B cell (primary cell): ENCODE measurements at regions not wholly inside any gene's neighbourhood (a gene's known extent, or its start where the extent isn't known, plus 50 kb on each side); places are given as distances from the start of the nearest gene placed in this dataset.

ENCODE experiments used
- ATAC-seq: fragments of 200-7000 bp; cut with Tn5 transposase; one replicate; pipeline ENCODE4 v1.10.0; 2021; ENCODE audit warnings: low read depth, mild to moderate bottlenecking, moderate number of reproducible peaks, moderate library complexity
- CTCF ChIA-PET: fragments of 350-600 bp; sonication (Branson Sonifier 250); formaldehyde crosslinking; loops from one replicate; lab custom pipeline; 2021; ENCODE audit warnings: antibody characterized with exemption, inconsistent platforms; lab: Charles Lee
- POLR2A ChIA-PET: fragments of 350-600 bp; sonication (Branson Sonifier 250); formaldehyde crosslinking; loops from one replicate; lab custom pipeline; 2021; ENCODE audit warnings: antibody characterized with exemption; lab: Charles Lee
- DNase-seq: peaks from one replicate; pipeline ENCODE4 v3.0.0; 2013
- H2AFZ ChIP-seq: 2 replicates; pipeline ENCODE4 v1.6.1; 2012; ENCODE audit warnings: mild to moderate bottlenecking, low read depth, low read length; ENCODE audit not compliant: insufficient read depth, poor library complexity, severe bottlenecking
- H3K27ac ChIP-seq, 2 donors: 1 replicate in 1 of 2; 2 replicates in 1 of 2; pipeline ENCODE4 v1.5.1; 2012 to 2013; ENCODE audit warnings: low read length in 2 of 2, mild to moderate bottlenecking in 2 of 2, moderate library complexity in 1 of 2
- H3K27me3 ChIP-seq, 4 experiments: fragments of 200-600 bp in 1 of 4; sonication (generic) in 1 of 4; replicated peaks in 1 of 4; 1 replicate in 2 of 4; 2 replicates in 2 of 4; pipeline versions ENCODE4 v1.6.1 to v1.7.0; 2013 to 2016; ENCODE audit warnings: low read length in 3 of 4, mild to moderate bottlenecking in 2 of 4, mixed read lengths in 1 of 4, moderate library complexity in 1 of 4; ENCODE audit not compliant: insufficient read depth in 4 of 4, control insufficient read depth in 3 of 4; ENCODE audit errors: control extremely low read depth in 1 of 4
- H3K36me3 ChIP-seq, 2 experiments: replicated peaks in 1 of 2; 1 replicate in 1 of 2; 2 replicates in 1 of 2; pipeline versions ENCODE4 v1.6.1 to v1.7.1; 2013; ENCODE audit warnings: low read length in 1 of 2; ENCODE audit not compliant: insufficient read depth in 2 of 2, control insufficient read depth in 1 of 2; ENCODE audit errors: control extremely low read depth in 1 of 2, extremely low read depth in 1 of 2
- H3K4me1 ChIP-seq, 2 donors: fragments of 200-600 bp in 1 of 2; sonication (generic) in 1 of 2; 1 replicate in 1 of 2; 2 replicates in 1 of 2; pipeline versions ENCODE4 v1.5.1 to v1.6.1; 2013 to 2017; ENCODE audit warnings: low read length in 2 of 2; ENCODE audit not compliant: control insufficient read depth in 2 of 2, insufficient read depth in 2 of 2
- H3K4me2 ChIP-seq: replicated peaks from 2 replicates; pipeline ENCODE3; 2012; ENCODE audit warnings: mild to moderate bottlenecking, low read depth, low read length; ENCODE audit not compliant: poor library complexity, severe bottlenecking
- H3K4me3 ChIP-seq, 5 experiments: fragments of 200-600 bp in 1 of 5; sonication (generic) in 1 of 5; 1 replicate in 3 of 5; 2 replicates in 2 of 5; pipeline versions ENCODE4 v1.5.1 to v1.7.0; 2011 to 2016; ENCODE audit warnings: low read length in 4 of 5, mild to moderate bottlenecking in 4 of 5, low read depth in 2 of 5, control low read depth in 1 of 5, moderate library complexity in 1 of 5; ENCODE audit not compliant: insufficient read depth in 1 of 5; ENCODE audit errors: control extremely low read depth in 1 of 5, extremely low read depth in 1 of 5
- H3K79me2 ChIP-seq: fragments of 200-600 bp; sonication (generic); one replicate; pipeline ENCODE4 v1.6.0; 2016; ENCODE audit warnings: low read length; ENCODE audit not compliant: control insufficient read depth, insufficient read depth
- H3K9ac ChIP-seq: fragments of 200-600 bp; sonication (generic); 2 replicates; pipeline ENCODE4 v1.6.1; 2017; ENCODE audit warnings: mild to moderate bottlenecking, low read length, moderate library complexity
- H3K9me3 ChIP-seq, 3 donors: one replicate each; pipeline versions ENCODE4 v1.6.1 to v1.7.1; 2013; ENCODE audit warnings: low read length in 2 of 3; ENCODE audit not compliant: control insufficient read depth in 2 of 3, insufficient read depth in 1 of 3; ENCODE audit errors: control extremely low read depth in 1 of 3
- H4K20me1 ChIP-seq: 2 replicates; pipeline ENCODE4 v1.6.0; 2012; ENCODE audit warnings: mild to moderate bottlenecking, low read length; ENCODE audit not compliant: insufficient read depth, control insufficient read depth, poor library complexity, severe bottlenecking
- H3K27ac Mint-ChIP-seq: one replicate; pipeline ENCODE4 v1.8.0; 2021; ENCODE audit warnings: mixed read lengths
- H3K27me3 Mint-ChIP-seq: one replicate; pipeline ENCODE4 v1.8.0; 2021; ENCODE audit warnings: mixed read lengths
- H3K4me1 Mint-ChIP-seq: one replicate; pipeline ENCODE4 v1.8.0; 2021; ENCODE audit warnings: mixed read lengths
- H3K4me3 Mint-ChIP-seq: one replicate; pipeline ENCODE4 v1.8.0; 2021; ENCODE audit warnings: mixed read lengths
- H3K9me3 Mint-ChIP-seq: one replicate; pipeline ENCODE4 v1.8.0; 2022; ENCODE audit warnings: mixed read lengths; ENCODE audit not compliant: insufficient read depth
- CTCF ChIP-seq: fragments of 200-600 bp; IDR thresholded peaks from one replicate; pipeline ENCODE4 v1.8.0; 2022; ENCODE audit warnings: antibody characterized with exemption, mild to moderate bottlenecking
- EZH2 ChIP-seq: IDR thresholded peaks from 2 replicates; pipeline ENCODE4 v1.6.1; 2012; ENCODE audit warnings: borderline replicate concordance, low read depth, mild to moderate bottlenecking, moderate library complexity, low read length; ENCODE audit not compliant: insufficient read depth, poor library complexity, severe bottlenecking
- WGBS: methylation state at CpG from one replicate; pipeline ENCODE4 v1.1.5; 2013; ENCODE audit warnings: missing lambda C conversion rate; ENCODE audit not compliant: insufficient coverage; 5-methylcytosine and 5-hydroxymethylcytosine counted together
- intact Hi-C: fragments of 100-400 bp; cut with micrococcal nuclease; formaldehyde crosslinking; loops from one replicate; pipeline ENCODE4 v1.10.0; 2022

GRCh38 chr6:141744971-141745370, 387.8 kb upstream of the GJE1 start:
- intact Hi-C loops, result no loop called here
- POLR2A ChIA-PET, result no interaction called here
- Histone ChIP-seq H4K20me1 (no peaks in the 10 kb centered on the region), H3K79me2 (no peaks in the 10 kb centered on the region), H3K36me3 (no peaks in the 10 kb centered on the region), H2AFZ (no peak overlapping the region), H3K4me3 (no peak overlapping the region), H3K9ac (no peak overlapping the region), H3K27me3 (no peaks in the 10 kb centered on the region), H3K9me3 (no peaks in the 10 kb centered on the region), H3K4me2 (no peak overlapping the region), H3K4me1 (no peaks in the 10 kb centered on the region), H3K27ac (no peak overlapping the region)
- H3K27ac Mint-ChIP-seq, result no peak overlapping the region
- CTCF ChIA-PET, result no interaction called here
- H3K27me3 Mint-ChIP-seq, result no peaks in the 10 kb centered on the region
- H3K4me1 Mint-ChIP-seq, result no peaks in the 10 kb centered on the region
- no peak for TF ChIP-seq CTCF
- TF ChIP-seq EZH2, result no peak
- H3K4me3 Mint-ChIP-seq, result no peak overlapping the region
- no peak for ATAC-seq
- no peak for DNase-seq
- no peaks in the 10 kb centered on the region for H3K9me3 Mint-ChIP-seq
- 20% methylated on average over 1 of the region's 3 CpGs for WGBS

DNA sequence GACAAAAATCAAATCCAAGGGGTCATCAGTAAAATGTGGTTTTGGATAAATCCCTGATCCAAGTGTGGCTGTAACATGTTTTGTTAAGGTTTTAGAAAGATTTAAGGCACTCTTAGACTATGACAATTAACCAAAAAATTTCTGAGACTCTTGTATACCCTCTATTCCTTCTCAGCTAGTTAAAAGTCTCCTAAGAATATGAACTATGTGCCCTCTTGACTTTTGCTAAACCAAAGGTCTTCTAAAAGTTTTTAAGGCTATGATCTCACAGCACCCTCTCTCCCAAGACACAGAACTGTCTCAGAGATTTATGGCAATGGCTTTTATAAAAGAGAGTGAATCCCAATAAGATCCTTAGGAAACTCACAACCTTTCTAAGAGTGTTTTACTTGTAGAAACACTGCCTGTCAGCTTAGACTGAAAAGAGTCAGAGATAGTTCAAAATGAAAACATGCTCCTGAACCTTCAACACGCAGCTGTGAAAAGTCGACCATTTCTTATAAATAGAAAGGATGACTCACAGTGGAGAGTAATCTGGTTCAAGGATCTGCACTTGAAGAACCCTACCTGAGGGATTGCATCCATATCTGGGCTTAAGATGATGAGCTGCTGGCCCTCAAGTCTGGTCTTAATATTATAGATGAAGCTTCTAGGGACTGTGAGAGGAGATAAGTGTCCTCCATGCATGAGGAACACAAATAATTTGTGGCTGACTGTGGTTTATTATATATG, 388.4 kb upstream of the GJE1 start:
- H3K79me2 ChIP-seq, result no peaks in the 10 kb centered on the region
- no peak overlapping the region for H3K27ac Mint-ChIP-seq
- no peak overlapping the region for H3K27ac ChIP-seq
- intact Hi-C loops, result no loop called here
- POLR2A ChIA-PET, result no interaction called here
- no peaks in the 10 kb centered on the region for H3K9me3 Mint-ChIP-seq
- no peak overlapping the region for H3K4me3 ChIP-seq
- H3K27me3 ChIP-seq, result no peaks in the 10 kb centered on the region
- ATAC-seq, result no peak
- H3K4me1 Mint-ChIP-seq, result no peaks in the 10 kb centered on the region
- no peak for TF ChIP-seq CTCF
- TF ChIP-seq EZH2, result no peak
- no peaks in the 10 kb centered on the region for H3K36me3 ChIP-seq
- H3K4me3 Mint-ChIP-seq, result no peak overlapping the region
- no peak overlapping the region for H3K4me2 ChIP-seq
- H2AFZ ChIP-seq, result no peak overlapping the region
- 80% methylated on average over 2 of the region's 2 CpGs for WGBS
- no peak overlapping the region for H3K9ac ChIP-seq
- no peaks in the 10 kb centered on the region for H3K4me1 ChIP-seq
- H4K20me1 ChIP-seq, result no peaks in the 10 kb centered on the region
- no peaks in the 10 kb centered on the region for H3K9me3 ChIP-seq
- CTCF ChIA-PET, result no interaction called here
- DNase-seq, result no peak
- no peaks in the 10 kb centered on the region for H3K27me3 Mint-ChIP-seq
